Retinal pigment epithelial cell (primary cell): ENCODE measurements at regions not wholly inside any gene's neighbourhood (a gene's known extent, or its start where the extent isn't known, plus 50 kb on each side); places are given as distances from the start of the nearest gene placed in this dataset.

Experiments
- DNase-seq: peaks from one replicate; pipeline ENCODE4 v3.0.0-alpha.2; 2010; ENCODE audit warnings: low read depth
- H3K4me3 ChIP-seq: 2 replicates; pipeline ENCODE4 v1.5.1; 2011; ENCODE audit warnings: mild to moderate bottlenecking, low read length, control low read depth, moderate library complexity
- CTCF ChIP-seq: conservative IDR thresholded peaks from 2 replicates; pipeline ENCODE4 v1.5.1; 2011; ENCODE audit warnings: low read depth, low read length, control low read depth, inconsistent platforms

GRCh38 chr4:177093964-177094363 lies 215.7 kb upstream of the NEIL3 start:
- H3K4me3 ChIP-seq = no peak overlapping the region
- TF ChIP-seq CTCF = no peak
- DNase-seq = no peak

- DNase-seq = no peak
- TF ChIP-seq CTCF = no peak
- H3K4me3 ChIP-seq = no peak overlapping the region
These were observed 212.4 kb upstream of the NEIL3 start for GRCh38 chr4:177097291-177097690.

- H3K4me3 ChIP-seq = no peak overlapping the region
- no peak for TF ChIP-seq CTCF
- DNase-seq = no peak
These were observed 210.5 kb upstream of the NEIL3 start for GRCh38 chr4:177099211-177099610.

- TF ChIP-seq CTCF = peak; percentile 12
- DNase-seq = no peak
- H3K4me3 ChIP-seq = no peak overlapping the region
These were observed 209.4 kb upstream of the NEIL3 start for GRCh38 chr4:177100307-177100706.

- H3K4me3 ChIP-seq = no peak overlapping the region
- no peak for DNase-seq
- no peak for TF ChIP-seq CTCF
These were observed 206.1 kb upstream of the NEIL3 start for GRCh38 chr4:177103619-177104018.

GRCh38 chr4:177105536-177105935 lies 204.1 kb upstream of the NEIL3 start:
- no peak for DNase-seq

GRCh38 chr4:177107288-177107921 lies 202.3 kb upstream of the NEIL3 start:
- no peak overlapping the region for H3K4me3 ChIP-seq
- TF ChIP-seq CTCF = no peak
- DNase-seq = peak; percentile 2

More at GRCh38 chr4:177105536-177105935, 204.1 kb upstream of the NEIL3 start:
- no peak overlapping the region for H3K4me3 ChIP-seq
- no peak for TF ChIP-seq CTCF
